NCI-H1417 (cell line): ENCODE measurements at regions not wholly inside any gene's neighbourhood (a gene's known extent, or its start where the extent isn't known, plus 50 kb on each side); places are given as distances from the start of the nearest gene placed in this dataset.
"Not testable (repeated sequence)": the region's sequence is repeated elsewhere in the genome, so short reads cannot be mapped to it uniquely, and the experiment has no call there.

Experiments
- DNase-seq, 3 experiments: peaks; one replicate each; lab custom pipeline; 2025; lab: John Stamatoyannopoulos, UW

DNA sequence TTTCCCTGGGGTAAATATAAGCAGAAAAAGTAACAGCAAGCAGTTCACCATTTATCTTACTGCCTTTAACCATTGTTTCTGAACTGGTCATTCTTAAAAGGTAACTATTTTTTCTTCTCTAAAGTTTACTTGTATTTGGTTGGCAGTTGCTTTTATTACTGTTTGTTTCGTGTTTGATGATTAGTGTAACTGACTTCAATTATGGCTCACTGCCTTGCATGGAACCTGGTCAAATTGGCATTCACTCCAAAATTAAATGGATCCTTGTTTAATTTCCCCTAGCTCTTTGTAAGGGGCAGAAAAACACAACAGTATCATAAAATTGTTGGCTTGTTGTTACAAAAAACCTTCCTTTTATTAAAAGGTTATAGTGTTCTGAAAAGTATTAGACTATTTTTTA lies 1723.9 kb upstream of the CDH6 start:
- no peak for DNase-seq

GRCh38 chr5:29462241-29462640 lies 1731.2 kb upstream of the CDH6 start:
- no peak for DNase-seq

DNA sequence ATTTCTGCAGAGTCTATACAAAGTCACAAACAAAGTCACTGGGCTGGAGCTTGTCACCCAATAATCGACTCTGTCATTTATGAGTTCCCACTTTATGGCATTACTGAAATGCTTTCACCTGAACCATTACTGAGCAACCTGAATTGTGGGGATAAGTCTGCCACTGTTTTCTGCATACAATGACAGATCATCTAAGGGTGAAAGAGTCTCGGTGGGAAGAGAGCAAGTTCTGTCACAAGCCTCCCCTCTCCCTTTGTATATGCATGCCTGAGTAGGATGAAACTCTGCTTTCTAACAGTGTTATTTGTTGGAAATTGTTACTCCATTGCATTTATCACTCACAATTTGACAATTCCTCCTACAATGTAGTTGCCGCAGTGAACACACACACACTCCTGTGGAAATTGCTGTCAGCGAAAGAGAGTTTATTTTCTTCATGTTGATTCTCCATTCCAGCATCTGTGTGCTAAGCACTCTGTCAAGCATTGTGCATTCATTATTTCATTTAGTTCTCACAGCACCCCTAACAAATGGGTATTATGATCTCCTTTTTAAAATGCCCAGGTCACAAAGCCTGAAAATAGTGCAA lies 1732.4 kb upstream of the CDH6 start:
- DNase-seq, result no peak

DNA sequence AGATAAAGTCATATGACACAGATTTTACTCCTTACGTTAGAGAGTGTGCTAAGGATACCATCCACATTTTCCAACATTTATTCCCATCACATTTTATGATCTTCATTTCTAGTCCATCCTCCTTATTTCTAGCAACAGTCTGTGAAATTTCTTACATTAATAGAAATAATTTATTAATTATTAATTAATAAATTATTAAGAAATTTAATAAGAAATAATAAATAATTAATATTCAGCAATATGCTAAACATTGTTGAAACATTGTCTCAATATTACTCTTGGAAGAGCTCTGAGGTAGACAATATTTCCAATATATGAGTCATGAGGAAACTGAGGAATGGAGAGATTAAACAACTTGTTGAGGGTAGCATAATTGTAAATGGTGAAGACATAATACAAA lies 1742.5 kb upstream of the CDH6 start:
- DNase-seq, result not testable (repeated sequence)

DNA sequence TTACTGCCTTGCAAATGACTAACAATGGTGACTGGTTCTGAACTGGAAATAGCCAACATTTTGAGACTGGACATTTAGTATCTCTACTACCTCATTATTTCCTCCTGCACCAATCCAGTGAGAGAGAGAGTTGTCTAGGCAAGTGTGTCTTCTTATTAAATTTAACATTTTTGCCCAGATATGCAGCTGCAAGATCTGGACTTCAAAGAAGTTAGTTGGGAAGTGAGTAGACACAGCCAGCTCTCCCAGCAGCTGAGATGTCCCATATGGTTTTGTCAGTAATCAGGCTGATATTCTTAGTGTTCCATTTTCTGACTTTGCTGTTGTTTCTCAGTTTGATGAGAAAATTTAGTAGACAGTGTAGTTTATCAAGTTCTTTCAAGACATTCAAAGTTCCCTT lies 1778.8 kb upstream of the CDH6 start:
- no peak for DNase-seq

GRCh38 chr5:29412979-29413378 lies 1780.5 kb upstream of the CDH6 start:
- no peak for DNase-seq

- DNase-seq, result no peak
Measured at GRCh38 chr5:29402270-29402669, 1791.2 kb upstream of the CDH6 start.

DNA sequence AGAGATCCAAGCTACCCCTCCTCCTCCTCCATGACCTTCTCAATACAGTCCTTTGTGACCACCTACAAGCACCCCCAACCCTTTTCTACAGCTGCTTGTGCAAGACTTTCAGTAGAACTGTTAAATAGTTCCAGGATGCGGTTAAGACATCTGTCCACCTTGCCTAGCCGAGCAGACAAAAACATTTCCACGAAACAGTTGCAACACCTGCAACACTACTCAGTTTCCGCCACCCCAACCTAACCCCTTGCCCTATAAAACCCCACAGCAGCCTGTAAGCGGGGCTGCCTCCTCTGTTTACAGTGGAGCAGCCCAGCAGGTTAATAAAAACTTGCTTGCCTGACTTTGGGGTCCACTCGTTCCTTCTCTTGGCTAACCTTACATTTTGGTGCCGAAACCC lies 1803.5 kb upstream of the CDH6 start:
- no peak for DNase-seq

GRCh38 chr5:29387384-29387783 lies 1806.1 kb upstream of the CDH6 start:
- no peak for DNase-seq

DNA sequence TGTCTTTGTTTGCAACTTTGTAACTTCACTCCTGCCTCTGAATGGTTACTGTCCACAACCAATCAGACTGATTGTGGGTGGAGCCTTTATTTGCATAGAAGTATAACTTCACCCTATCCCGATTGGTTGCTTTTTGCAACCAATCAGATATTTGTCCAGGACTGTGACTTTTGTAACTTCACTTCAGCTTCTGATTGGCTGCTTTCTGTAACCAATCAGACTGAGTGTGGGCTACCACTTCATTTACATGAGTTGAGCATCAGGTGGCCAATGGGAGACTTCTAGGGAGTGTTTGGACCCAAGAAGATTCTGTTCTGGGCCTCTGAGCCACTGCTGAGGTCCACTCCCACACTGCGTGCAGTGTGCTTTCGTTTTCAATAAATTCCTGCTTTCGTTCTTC lies 1810.7 kb upstream of the CDH6 start:
- DNase-seq, result no peak

- DNase-seq, result no peak
Measured at GRCh38 chr5:29380029-29380428, 1813.5 kb upstream of the CDH6 start.

DNA sequence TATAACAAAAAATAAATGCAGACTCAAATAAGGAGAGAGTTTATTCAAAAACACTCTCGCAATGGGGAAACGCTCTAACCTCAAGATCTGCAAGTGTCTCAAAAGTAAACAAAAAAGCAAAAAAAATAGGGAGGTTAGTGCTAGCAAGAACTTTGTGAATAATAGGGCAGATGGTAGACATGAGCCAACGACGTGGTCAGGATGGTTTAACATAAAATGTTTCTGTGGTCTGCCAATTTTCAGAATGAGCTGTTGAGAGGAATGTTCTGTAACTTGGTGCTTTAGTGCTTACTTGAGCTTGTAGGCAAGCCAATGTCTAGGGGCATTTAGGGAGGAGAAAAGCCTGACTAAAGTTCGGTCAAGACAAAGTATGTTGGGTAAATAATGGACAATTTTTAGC lies 1813.9 kb upstream of the CDH6 start:
- DNase-seq, result no peak

DNA sequence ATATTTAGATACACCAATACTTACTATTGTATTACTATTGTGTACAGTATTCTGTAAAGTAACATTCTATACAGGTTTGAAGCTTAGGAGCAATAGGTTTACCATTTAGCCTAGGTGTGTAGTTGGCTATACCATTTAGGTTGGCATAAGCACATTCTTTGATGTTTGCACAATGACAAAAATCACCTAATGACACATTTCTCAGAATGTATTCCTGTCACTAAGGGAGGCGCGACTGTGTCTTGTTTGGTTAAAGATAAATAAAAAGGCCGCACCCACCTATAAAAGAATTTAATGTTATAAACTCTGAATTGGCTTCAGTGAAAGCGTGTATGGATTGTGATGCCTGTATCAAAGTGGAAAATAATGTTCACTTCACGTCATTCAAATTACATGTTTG lies 1815.4 kb upstream of the CDH6 start:
- no peak for DNase-seq

DNA sequence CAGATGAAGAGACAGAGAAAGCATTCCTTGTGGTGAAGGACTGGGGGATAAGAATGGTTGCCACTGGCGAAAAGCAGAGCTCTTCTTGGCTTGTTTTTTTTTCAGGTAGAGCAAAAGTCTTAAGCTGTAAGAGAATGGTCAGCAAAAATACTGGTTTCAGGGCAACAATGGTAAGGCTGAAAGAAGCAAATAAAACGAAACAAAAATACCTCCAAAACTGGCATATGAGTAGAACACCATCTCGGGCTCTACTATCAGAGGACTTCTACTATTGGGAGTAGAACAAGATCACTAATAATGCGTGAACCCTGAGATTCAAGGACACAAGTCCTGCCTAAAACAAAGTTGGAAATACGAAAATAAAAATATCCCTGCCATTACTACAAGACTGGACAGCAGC lies 1823.2 kb upstream of the CDH6 start:
- DNase-seq, result no peak

GRCh38 chr5:29367176-29367833 lies 1826.2 kb upstream of the CDH6 start:
- peak in 1 of 3 experiments; percentile 43 for DNase-seq

DNA sequence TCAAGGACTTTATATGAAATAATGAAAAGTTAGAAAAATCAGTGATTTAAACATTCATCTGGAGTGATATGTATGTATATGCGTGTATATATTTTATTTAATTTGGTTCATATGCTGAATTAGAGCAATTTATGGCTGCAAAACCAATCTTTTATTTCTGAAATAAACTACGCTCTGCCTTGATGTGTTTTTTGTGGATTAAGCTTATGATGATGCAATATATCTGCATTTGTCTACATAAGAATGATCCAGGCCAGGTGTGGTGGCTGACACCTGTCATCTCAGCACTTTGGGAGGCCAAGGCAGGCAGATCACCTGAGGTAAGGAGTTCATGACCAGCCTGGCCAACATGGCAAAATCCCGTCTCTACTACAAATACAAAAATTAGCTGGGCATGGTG lies 1842.3 kb upstream of the CDH6 start:
- no peak for DNase-seq

GRCh38 chr5:29337030-29337429 lies 1856.5 kb upstream of the CDH6 start:
- no peak for DNase-seq

DNA sequence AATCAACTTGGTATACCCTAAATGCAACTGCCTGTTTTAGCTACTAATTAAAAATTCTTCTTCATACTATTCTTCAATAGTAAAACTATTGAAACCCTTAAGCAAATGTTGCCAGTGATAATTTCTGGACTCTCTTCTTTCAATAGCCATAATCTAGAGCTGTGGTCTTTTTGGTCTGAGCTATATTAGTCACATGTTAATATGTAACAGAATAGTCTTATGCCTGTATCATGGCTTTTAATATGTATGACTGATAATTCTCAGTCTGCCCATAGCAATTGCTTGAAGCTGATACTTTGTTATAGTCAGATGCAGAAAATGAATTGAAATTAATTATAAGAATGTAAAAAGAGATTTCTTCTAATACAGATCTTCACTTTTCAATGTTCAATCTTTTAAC lies 1871.9 kb upstream of the CDH6 start:
- DNase-seq, result no peak

DNA sequence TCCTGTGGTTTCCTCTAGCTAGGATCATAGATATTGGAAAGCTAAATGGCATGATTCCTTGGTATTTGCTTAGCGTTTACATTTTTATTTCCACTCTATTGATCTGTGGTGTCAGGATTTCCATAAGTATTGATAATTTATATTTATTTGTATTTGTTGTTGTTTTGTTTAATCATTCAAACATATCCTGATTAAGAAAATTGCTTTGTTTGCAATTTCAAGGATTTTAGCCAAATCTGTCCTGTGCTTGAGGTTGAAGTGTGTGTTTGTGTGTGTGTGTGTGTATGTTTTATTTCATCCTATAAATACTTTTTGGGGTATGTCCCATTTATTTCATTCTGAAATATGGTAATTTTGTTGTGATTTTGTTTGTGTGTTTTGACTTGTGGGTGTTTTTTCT lies 1884.1 kb upstream of the CDH6 start:
- no peak for DNase-seq

- DNase-seq, result no peak
Measured at GRCh38 chr5:29307478-29307877, 1886.0 kb upstream of the CDH6 start.

- DNase-seq, result no peak
Measured at GRCh38 chr5:29304545-29304944, 1888.9 kb upstream of the CDH6 start.

GRCh38 chr5:29296548-29296947 lies 1896.9 kb upstream of the CDH6 start:
- no peak for DNase-seq

- DNase-seq, result no peak
Measured at GRCh38 chr5:29277642-29278041, 1915.8 kb upstream of the CDH6 start.

GRCh38 chr5:29276371-29276770 lies 1917.1 kb upstream of the CDH6 start:
- no peak for DNase-seq
